ENCODE measurements at regions not wholly inside any gene's neighbourhood (a gene's known extent, or its start where the extent isn't known, plus 50 kb on each side); places are given as distances from the start of the nearest gene placed in this dataset.

GRCh38 chr17:33769066-33769465 is 476.0 kb upstream of the ASIC2 start:
- TF ChIP-seq POLR2AphosphoS5 (IDR thresholded peaks at IDR 0.05) (no peak), CTCF (IDR thresholded peaks at IDR 0.05) (no peak)
- ATAC-seq, result no peak
- Histone ChIP-seq H3K9me3 (no peaks in the 10 kb centered on the region), H3K27me3 (peaks cover 41% of the 10 kb centered on the region), H3K4me3 (no peak overlapping the region), H3K27ac (no peak overlapping the region), H3K36me3 (no peaks in the 10 kb centered on the region), H3K4me1 (no peaks in the 10 kb centered on the region)
- WGBS, 2 donors (ENCODE audit: low coverage in 1 of 2), result 90% methylated on average over 2 of the region's 4 CpGs; no CpG with 5 or more reads in 1 of the 2 donors

- TF ChIP-seq CTCF (IDR thresholded peaks at IDR 0.05) (no peak), POLR2A (IDR thresholded peaks at IDR 0.05) (no peak), POLR2AphosphoS5 (IDR thresholded peaks at IDR 0.05) (no peak), EP300 (IDR thresholded peaks at IDR 0.05) (no peak)
- 71 to 83% methylated on average over 1 to 3 of the region's 4 CpGs for WGBS, 2 donors (ENCODE audit: low coverage in 1 of 2)
- no peak for ATAC-seq
Observed at GRCh38 chr17:33776304-33776703, 478.8 kb upstream of the CCL2 start.

DNA sequence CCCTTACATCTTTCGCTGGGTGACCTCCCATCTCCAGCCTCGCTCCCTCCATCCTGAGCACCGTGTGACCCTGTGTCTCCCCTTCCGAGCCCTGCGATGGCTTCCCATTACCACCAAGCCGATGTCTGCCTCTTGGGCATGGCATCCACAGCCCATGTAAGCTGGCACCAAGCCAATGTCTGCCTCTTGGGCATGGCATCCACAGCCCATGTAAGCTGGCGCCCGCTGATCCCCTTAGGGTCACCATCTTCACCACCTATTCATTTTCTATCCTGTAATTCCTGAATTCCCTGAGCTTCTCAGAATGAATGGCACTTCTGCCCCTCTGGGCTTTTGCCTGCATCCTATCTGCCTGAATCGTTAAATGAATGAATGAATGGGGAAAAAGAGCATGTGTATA is 478.2 kb upstream of the CCL2 start:
- TF ChIP-seq CTCF (IDR thresholded peaks at IDR 0.05), result no peak
- TF ChIP-seq EP300 (IDR thresholded peaks at IDR 0.05), result no peak
- TF ChIP-seq POLR2AphosphoS5 (IDR thresholded peaks at IDR 0.05), result no peak
- no peak for TF ChIP-seq POLR2A (IDR thresholded peaks at IDR 0.05)
- 75 to 100% methylated on average over 1 to 9 of the region's 9 CpGs for WGBS, 2 donors (ENCODE audit: low coverage in 1 of 2)
- Histone ChIP-seq H3K27ac (no peak overlapping the region), H3K36me3 (no peaks in the 10 kb centered on the region), H3K4me3 (no peak overlapping the region), H3K4me1 (peaks cover 0 to 5% (median 0%) of the 10 kb centered on the region in 3 donors), H3K9me3 (no peaks in the 10 kb centered on the region), H3K27me3 (peaks cover 42% of the 10 kb centered on the region)
- ATAC-seq, result no peak

More at GRCh38 chr17:33776304-33776703, 478.8 kb upstream of the CCL2 start:
- Histone ChIP-seq H3K36me3 (no peaks in the 10 kb centered on the region), H3K4me3 (no peak overlapping the region), H3K4me1 (peaks cover 0 to 5% (median 0%) of the 10 kb centered on the region in 3 donors), H3K27me3 (peaks cover 40% of the 10 kb centered on the region), H3K27ac (no peak overlapping the region), H3K9me3 (no peaks in the 10 kb centered on the region)

GRCh38 chr17:33777674-33778073 is 477.4 kb upstream of the CCL2 start:
- Histone ChIP-seq H3K36me3 (no peaks in the 10 kb centered on the region), H3K4me1 (peaks cover 0 to 5% (median 0%) of the 10 kb centered on the region in 3 donors), H3K4me3 (no peak overlapping the region), H3K9me3 (no peaks in the 10 kb centered on the region), H3K27me3 (peaks cover 39% of the 10 kb centered on the region), H3K27ac (no peak overlapping the region)
- TF ChIP-seq POLR2A (IDR thresholded peaks at IDR 0.05) (no peak), EP300 (IDR thresholded peaks at IDR 0.05) (no peak), POLR2AphosphoS5 (IDR thresholded peaks at IDR 0.05) (no peak), CTCF (IDR thresholded peaks at IDR 0.05) (no peak)
- no peak for ATAC-seq
- WGBS, 2 donors (ENCODE audit: low coverage in 1 of 2), result 66 to 93% methylated on average over 3 to 4 of the region's 5 CpGs

GRCh38 chr17:33778505-33779233 is 476.4 kb upstream of the CCL2 start:
- H3K27me3 ChIP-seq, result peaks cover 41% of the 10 kb centered on the region
- H3K36me3 ChIP-seq, result no peaks in the 10 kb centered on the region
- no peak for ATAC-seq
- peaks cover 0 to 5% (median 0%) of the 10 kb centered on the region in 3 donors for H3K4me1 ChIP-seq
- H3K27ac ChIP-seq, result no peak overlapping the region
- no peak for TF ChIP-seq CTCF (IDR thresholded peaks at IDR 0.05)
- no peak for TF ChIP-seq EP300 (IDR thresholded peaks at IDR 0.05)
- no peak for TF ChIP-seq POLR2A (IDR thresholded peaks at IDR 0.05)
- TF ChIP-seq POLR2AphosphoS5 (IDR thresholded peaks at IDR 0.05), result no peak
- WGBS, 2 donors (ENCODE audit: low coverage in 1 of 2), result 57 to 60% methylated on average over 5 to 6 of the region's 7 CpGs
- no peaks in the 10 kb centered on the region for H3K9me3 ChIP-seq
- no peak overlapping the region for H3K4me3 ChIP-seq

Data from gastroesophageal sphincter (tissue), 4 donors.